Gastroesophageal sphincter (tissue), 4 donors: ENCODE measurements at regions not wholly inside any gene's neighbourhood (a gene's known extent, or its start where the extent isn't known, plus 50 kb on each side); places are given as distances from the start of the nearest gene placed in this dataset.

Experiments used
- ATAC-seq: fragments of 150-250 bp; one replicate; pipeline ENCODE4 v1.9.1; 2016; ENCODE audit warnings: mild to moderate bottlenecking, moderate library complexity
- H3K27ac ChIP-seq, 4 donors: fragments of 200-600 bp; sonication (generic) in 3 of 4; 1 replicate in 3 of 4; 2 replicates in 1 of 4; pipeline ENCODE4 v1.5.1; 2016 to 2019
- H3K27me3 ChIP-seq: fragments of 200-600 bp; sonication (generic); one replicate; pipeline ENCODE4 v1.5.1; 2019
- H3K36me3 ChIP-seq, 2 donors: fragments of 200-600 bp; sonication (generic); one replicate each; pipeline ENCODE4 v1.5.1; 2019; ENCODE audit warnings: control low read depth in 1 of 2
- H3K4me1 ChIP-seq, 3 donors: fragments of 200-600 bp; sonication (generic); 1 replicate in 2 of 3; 2 replicates in 1 of 3; pipeline ENCODE4 v1.5.1; 2016 to 2019; ENCODE audit warnings: control low read depth in 2 of 3
- H3K4me3 ChIP-seq, 2 donors: fragments of 200-600 bp; sonication (generic); one replicate each; pipeline ENCODE4 v1.5.1; 2019; ENCODE audit warnings: mild to moderate bottlenecking in 1 of 2, moderate library complexity in 1 of 2
- H3K9me3 ChIP-seq, 3 donors: fragments of 200-600 bp; sonication (generic); one replicate each; pipeline ENCODE4 v1.5.1; 2017 to 2019; ENCODE audit warnings: control low read depth in 2 of 3
- EP300 ChIP-seq: sonication (generic); formaldehyde crosslinking; IDR thresholded peaks from one replicate; pipeline ENCODE4 v1.6.1; 2017; ENCODE audit warnings: antibody characterized with exemption, mild to moderate bottlenecking
- POLR2A ChIP-seq, 2 donors: fragments of 450-650 bp; IDR thresholded peaks; one replicate each; pipeline ENCODE4 v1.6.1; 2017; ENCODE audit warnings: antibody characterized with exemption in 2 of 2, mild to moderate bottlenecking in 2 of 2, moderate library complexity in 1 of 2
- POLR2AphosphoS5 ChIP-seq: sonication (generic); formaldehyde crosslinking; IDR thresholded peaks from one replicate; pipeline ENCODE4 v1.6.1; 2017; ENCODE audit warnings: antibody characterized with exemption
- WGBS, 2 donors: methylation state at CpG; one replicate each; pipeline ENCODE4 v1.1.5; 2018; ENCODE audit warnings: low coverage in 1 of 2; 5-methylcytosine and 5-hydroxymethylcytosine counted together
- TF ChIP-seq, protein P1 (sequence below), 4 experiments: fragments of 200-600 bp in 2 of 4; fragments of 450-650 bp in 2 of 4; sonication (generic) in 1 of 4; IDR thresholded peaks; one replicate each; pipeline ENCODE4 v1.5.1; 2017 to 2019; ENCODE audit warnings: antibody characterized with exemption in 4 of 4, mild to moderate bottlenecking in 2 of 4, moderate library complexity in 2 of 4

DNA sequence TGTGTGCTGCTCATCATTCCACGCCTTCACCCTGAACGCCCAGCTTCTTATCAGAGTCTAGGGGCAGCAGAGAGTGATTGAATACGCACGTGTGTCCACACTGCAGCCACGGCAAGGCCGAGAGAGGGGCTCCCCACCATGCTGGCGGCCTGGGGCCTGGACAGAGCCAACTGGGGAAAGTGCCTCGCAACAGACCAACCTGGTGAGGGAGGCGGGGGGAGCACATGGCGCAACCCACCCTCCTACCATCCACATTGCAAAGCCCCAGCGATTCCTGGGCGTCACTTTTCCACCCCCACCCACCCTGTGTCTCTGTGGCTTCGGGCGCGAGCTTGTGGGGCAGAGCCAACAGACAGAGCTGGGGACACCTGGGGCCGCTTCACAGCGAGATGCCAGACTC is 66.4 kb upstream of the DUSP22 start:
- no peak for ATAC-seq
- Histone ChIP-seq H3K27me3 (peaks cover 36% of the 10 kb centered on the region), H3K9me3 (no peaks in the 10 kb centered on the region), H3K4me1 (no peaks in the 10 kb centered on the region), H3K36me3 (no peaks in the 10 kb centered on the region), H3K4me3 (no peak overlapping the region), H3K27ac (no peak overlapping the region)
- 90 to 100% methylated on average over 1 to 2 of the region's 17 CpGs for WGBS, 2 donors
- TF ChIP-seq POLR2AphosphoS5 (no peak), EP300 (no peak), POLR2A (IDR thresholded peaks at IDR 0.05) (no peak)
- TF ChIP-seq, protein P1, sequence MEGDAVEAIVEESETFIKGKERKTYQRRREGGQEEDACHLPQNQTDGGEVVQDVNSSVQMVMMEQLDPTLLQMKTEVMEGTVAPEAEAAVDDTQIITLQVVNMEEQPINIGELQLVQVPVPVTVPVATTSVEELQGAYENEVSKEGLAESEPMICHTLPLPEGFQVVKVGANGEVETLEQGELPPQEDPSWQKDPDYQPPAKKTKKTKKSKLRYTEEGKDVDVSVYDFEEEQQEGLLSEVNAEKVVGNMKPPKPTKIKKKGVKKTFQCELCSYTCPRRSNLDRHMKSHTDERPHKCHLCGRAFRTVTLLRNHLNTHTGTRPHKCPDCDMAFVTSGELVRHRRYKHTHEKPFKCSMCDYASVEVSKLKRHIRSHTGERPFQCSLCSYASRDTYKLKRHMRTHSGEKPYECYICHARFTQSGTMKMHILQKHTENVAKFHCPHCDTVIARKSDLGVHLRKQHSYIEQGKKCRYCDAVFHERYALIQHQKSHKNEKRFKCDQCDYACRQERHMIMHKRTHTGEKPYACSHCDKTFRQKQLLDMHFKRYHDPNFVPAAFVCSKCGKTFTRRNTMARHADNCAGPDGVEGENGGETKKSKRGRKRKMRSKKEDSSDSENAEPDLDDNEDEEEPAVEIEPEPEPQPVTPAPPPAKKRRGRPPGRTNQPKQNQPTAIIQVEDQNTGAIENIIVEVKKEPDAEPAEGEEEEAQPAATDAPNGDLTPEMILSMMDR (IDR thresholded peaks at IDR 0.05): no peak

DNA sequence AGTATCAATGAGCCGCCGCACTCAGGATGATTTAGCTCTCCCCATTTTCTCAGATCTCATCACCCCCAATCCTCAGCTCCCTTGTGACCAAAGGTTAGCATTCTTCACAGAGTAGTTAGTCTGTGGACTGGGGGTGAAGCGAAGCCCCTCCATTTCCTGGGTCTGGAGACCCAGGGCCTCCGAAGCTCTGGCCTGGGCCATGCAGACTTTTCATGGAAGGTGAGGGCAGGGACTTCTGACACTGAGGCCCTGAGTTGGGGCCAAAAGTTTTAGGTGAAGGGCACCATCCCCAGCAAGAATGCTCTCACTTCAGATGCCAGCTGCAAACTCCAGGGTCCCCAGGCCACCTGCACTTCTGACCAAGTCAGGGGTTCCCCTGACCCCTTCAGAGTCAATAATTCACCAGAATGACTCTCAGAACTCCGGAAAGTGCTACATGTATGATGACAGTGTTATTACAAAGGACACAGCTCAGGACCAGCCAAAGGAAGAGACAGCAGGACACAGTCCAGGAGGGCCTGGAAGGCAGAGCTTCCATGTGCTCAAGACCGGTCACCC is 65.7 kb upstream of the DUSP22 start:
- no peak overlapping the region for H3K27ac ChIP-seq
- H3K27me3 ChIP-seq: peaks cover 29% of the 10 kb centered on the region
- ATAC-seq: no peak
- H3K4me1 ChIP-seq: no peaks in the 10 kb centered on the region
- no peak overlapping the region for H3K4me3 ChIP-seq
- no peaks in the 10 kb centered on the region for H3K36me3 ChIP-seq
- WGBS, 2 donors: 85 to 100% methylated on average over 3 to 4 of the region's 6 CpGs
- TF ChIP-seq, protein P1 (IDR thresholded peaks at IDR 0.05): no peak
- no peak for TF ChIP-seq POLR2AphosphoS5
- no peak for TF ChIP-seq POLR2A (IDR thresholded peaks at IDR 0.05)
- no peak for TF ChIP-seq EP300
- no peaks in the 10 kb centered on the region for H3K9me3 ChIP-seq

DNA sequence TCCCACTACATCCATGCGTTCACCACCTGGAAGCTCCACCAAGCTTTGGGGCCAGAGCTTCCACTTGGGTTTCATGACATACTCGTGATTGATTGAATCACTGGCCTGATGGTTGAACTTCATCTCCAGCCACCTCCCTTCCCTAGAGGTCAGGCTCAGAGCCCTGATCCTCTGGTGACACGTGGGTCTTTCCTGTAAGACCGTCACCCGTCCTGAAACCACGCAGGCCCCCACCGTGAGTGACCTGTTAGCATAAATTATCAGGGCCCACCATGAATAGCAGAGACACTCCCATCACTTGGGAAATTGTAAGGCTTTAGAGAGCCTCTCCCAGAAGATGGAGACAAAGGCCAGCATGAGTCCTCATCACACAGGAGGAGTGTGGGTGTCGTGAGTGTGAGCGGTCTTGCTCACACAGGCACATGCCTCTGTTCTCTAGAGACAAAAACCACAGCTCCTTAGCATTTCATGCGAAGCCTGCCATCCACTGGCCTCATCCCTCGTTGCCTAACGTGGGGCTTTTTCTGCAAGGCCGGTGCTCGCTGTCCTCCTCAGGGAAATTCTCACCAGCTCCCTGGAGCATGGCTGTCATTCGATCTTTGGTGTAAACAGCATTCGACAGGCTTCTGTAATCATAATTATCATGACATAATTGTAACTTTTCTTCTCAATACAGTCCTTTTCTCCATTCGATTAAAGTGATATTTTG is 65.1 kb upstream of the DUSP22 start:
- H3K27me3 ChIP-seq: peaks cover 24% of the 10 kb centered on the region
- WGBS, 2 donors: 74 to 83% methylated on average over 6 to 10 of the region's 17 CpGs
- no peaks in the 10 kb centered on the region for H3K9me3 ChIP-seq
- TF ChIP-seq POLR2AphosphoS5 (no peak), EP300 (no peak), POLR2A (IDR thresholded peaks at IDR 0.05) (no peak)
- TF ChIP-seq, protein P1 (IDR thresholded peaks at IDR 0.05): no peak
- H3K27ac ChIP-seq: no peak overlapping the region
- ATAC-seq: no peak
- H3K36me3 ChIP-seq: no peaks in the 10 kb centered on the region
- H3K4me1 ChIP-seq: no peaks in the 10 kb centered on the region
- H3K4me3 ChIP-seq: no peak overlapping the region

DNA sequence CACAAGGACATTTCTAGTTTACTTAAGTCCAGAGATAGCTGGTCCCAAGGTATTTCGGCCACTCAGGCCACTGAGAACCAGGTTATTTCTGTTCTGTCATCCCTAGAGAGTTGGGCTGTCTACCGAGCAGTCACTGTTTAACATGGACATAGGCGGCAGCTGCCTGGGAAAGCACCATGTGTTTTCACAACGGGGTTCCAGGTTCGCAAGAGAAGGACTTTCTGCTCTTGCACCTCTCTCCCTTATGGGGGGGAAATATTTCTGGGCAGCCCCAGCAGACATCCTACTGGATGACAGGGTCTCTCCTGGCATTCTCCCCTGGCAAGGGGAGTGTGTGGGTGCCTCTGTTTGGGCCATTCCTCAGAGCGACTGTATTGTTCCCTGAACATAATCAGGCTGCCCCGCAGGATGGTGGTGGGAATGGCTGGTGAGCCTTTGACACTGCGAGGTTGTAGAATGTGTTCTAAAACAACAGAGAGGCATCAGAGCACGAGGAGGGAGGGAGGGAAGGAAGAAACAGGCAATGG is 64.4 kb upstream of the DUSP22 start:
- Histone ChIP-seq H3K27me3 (peaks cover 23% of the 10 kb centered on the region), H3K9me3 (no peaks in the 10 kb centered on the region), H3K4me3 (no peak overlapping the region), H3K36me3 (no peaks in the 10 kb centered on the region), H3K27ac (no peak overlapping the region), H3K4me1 (no peaks in the 10 kb centered on the region)
- WGBS, 2 donors: 50 to 75% methylated on average over 2 to 5 of the region's 9 CpGs
- TF ChIP-seq POLR2A (IDR thresholded peaks at IDR 0.05) (no peak), POLR2AphosphoS5 (no peak), EP300 (no peak)
- TF ChIP-seq, protein P1 (IDR thresholded peaks at IDR 0.05): no peak
- ATAC-seq: no peak
